Esophagus muscularis mucosa (tissue), 4 donors: ENCODE measurements at regions not wholly inside any gene's neighbourhood (a gene's known extent, or its start where the extent isn't known, plus 50 kb on each side); places are given as distances from the start of the nearest gene placed in this dataset.

Source experiments
- CTCF ChIP-seq, 3 experiments: fragments of 200-600 bp in 2 of 3; fragments of 450-650 bp in 1 of 3; sonication (generic) in 2 of 3; IDR thresholded peaks; one replicate each; pipeline ENCODE4 v1.5.1; 2017 to 2019; ENCODE audit warnings: antibody characterized with exemption in 3 of 3, mild to moderate bottlenecking in 2 of 3, moderate library complexity in 1 of 3
- EP300 ChIP-seq: sonication (generic); formaldehyde crosslinking; IDR thresholded peaks from one replicate; pipeline ENCODE4 v1.6.1; 2017; ENCODE audit warnings: antibody characterized with exemption
- POLR2A ChIP-seq: fragments of 450-650 bp; IDR thresholded peaks from one replicate; pipeline ENCODE4 v1.6.1; 2017; ENCODE audit warnings: antibody characterized with exemption, moderate library complexity, mild to moderate bottlenecking, low read depth

- TF ChIP-seq EP300 (no peak), CTCF (IDR thresholded peaks at IDR 0.05) (no peak), POLR2A (no peak)
These were observed 338.8 kb downstream of the VPS13C start for GRCh38 chr15:61721418-61721817.
